Choroid plexus epithelial cell (primary cell): ENCODE measurements at regions not wholly inside any gene's neighbourhood (a gene's known extent, or its start where the extent isn't known, plus 50 kb on each side); places are given as distances from the start of the nearest gene placed in this dataset.
A peak's percentile ranks its signal among the peaks of the same experiment; 100 is the strongest.

Source experiments
- DNase-seq: peaks from one replicate; pipeline ENCODE4 v3.0.0-alpha.2; 2010; ENCODE audit warnings: low read depth
- H3K4me3 ChIP-seq: 2 replicates; pipeline ENCODE4 v1.5.1; 2011; ENCODE audit warnings: low read depth, mild to moderate bottlenecking, control low read depth, low read length, moderate library complexity
- TF ChIP-seq, protein P1 (sequence below): conservative IDR thresholded peaks from 2 replicates; pipeline ENCODE4 v1.5.1; 2011; ENCODE audit warnings: low read depth, mild to moderate bottlenecking, control low read depth, inconsistent platforms, low read length, moderate library complexity

DNA sequence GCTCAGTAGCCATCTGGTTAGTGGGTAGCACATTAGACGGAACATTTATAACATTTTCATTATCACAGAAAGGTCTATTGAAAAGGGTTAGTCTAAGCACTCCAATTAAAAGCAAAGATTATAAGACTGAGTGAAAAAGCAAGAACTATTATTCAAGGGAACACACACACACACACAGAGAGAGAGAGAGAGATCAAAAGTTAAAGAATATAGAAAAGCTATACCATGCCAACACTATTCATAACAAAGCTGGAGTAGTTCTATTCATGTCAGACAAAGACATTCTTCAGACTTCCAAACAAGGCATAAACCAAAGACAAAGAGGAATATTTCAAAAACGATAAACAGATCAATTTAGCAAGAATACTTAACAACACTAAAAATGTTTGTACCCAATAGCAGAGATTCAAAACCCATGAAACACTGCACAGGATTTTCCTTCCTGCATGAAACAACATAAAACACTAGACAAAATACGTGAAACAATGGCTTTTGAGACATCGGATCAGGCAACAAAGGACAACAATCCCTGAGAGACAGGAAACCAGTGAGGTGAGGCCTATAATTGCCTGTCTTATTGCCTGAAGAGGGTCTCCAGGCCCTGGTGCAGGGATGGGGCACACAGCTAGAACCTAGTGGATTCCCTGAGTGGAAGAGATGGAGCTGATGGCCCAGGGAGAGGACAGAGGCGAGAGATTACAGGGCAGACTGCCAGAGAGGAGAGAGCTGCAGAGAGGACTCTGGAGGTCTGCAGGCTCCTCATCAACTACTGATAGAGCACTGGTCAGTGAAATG, 83.6 kb upstream of the NPAS2 start:
- no peak overlapping the region for H3K4me3 ChIP-seq
- no peak for DNase-seq
- TF ChIP-seq, protein P1, sequence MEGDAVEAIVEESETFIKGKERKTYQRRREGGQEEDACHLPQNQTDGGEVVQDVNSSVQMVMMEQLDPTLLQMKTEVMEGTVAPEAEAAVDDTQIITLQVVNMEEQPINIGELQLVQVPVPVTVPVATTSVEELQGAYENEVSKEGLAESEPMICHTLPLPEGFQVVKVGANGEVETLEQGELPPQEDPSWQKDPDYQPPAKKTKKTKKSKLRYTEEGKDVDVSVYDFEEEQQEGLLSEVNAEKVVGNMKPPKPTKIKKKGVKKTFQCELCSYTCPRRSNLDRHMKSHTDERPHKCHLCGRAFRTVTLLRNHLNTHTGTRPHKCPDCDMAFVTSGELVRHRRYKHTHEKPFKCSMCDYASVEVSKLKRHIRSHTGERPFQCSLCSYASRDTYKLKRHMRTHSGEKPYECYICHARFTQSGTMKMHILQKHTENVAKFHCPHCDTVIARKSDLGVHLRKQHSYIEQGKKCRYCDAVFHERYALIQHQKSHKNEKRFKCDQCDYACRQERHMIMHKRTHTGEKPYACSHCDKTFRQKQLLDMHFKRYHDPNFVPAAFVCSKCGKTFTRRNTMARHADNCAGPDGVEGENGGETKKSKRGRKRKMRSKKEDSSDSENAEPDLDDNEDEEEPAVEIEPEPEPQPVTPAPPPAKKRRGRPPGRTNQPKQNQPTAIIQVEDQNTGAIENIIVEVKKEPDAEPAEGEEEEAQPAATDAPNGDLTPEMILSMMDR: no peak

GRCh38 chr2:100739735-100740432, 80.1 kb upstream of the NPAS2 start:
- H3K4me3 ChIP-seq: no peak overlapping the region
- DNase-seq: no peak
- TF ChIP-seq, protein P1: no peak

- TF ChIP-seq, protein P1: no peak
- no peak overlapping the region for H3K4me3 ChIP-seq
- DNase-seq: no peak
Measured at GRCh38 chr2:100741880-100742276, 78.1 kb upstream of the NPAS2 start.

DNA sequence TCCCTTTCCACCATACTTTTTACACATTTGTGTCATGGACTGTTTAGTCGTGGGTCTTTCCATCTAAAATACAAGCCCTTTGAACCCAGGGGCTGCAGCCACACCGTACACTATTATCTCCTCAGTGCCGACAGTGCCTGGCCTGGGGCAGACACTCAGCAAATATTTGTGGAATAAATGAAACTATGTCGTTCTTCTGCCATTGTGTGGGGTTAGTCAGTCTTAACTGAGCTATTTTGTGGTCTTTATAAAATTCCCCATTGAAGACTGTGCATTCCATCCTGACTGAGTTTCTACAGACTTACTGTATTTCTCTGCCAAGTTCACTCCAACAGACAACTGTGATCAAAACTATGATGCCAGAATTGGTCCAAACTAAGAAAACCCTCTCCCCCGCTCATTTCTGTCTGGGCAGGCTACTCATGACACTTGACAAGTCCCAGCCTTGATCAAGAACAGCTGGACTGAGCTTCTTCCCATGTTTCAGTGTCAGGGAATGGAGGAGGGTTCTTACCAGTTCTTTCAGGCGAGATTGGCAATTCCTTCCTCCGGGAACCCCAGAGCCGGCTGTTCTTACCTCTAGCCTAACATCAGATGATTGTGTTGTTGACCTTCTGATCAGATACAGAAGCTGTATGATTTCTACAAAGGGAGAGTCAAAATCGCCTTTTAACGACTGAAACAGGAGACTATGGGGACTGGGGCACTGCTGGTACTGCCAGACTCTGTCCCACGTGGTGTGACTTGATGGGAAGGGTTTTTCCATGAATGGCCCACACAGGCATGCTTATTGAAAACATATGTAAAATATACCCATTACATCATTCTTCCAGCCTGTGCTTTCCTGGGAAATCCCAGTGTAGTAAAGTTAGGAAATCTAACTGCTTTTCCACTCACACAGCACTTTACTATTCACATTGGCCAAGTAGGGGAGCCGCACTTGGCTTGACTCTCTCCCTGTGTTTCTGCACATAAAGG, 77.4 kb upstream of the NPAS2 start:
- peak; percentile 96 for DNase-seq
- TF ChIP-seq, protein P1: no peak
- H3K4me3 ChIP-seq: no peak overlapping the region

DNA sequence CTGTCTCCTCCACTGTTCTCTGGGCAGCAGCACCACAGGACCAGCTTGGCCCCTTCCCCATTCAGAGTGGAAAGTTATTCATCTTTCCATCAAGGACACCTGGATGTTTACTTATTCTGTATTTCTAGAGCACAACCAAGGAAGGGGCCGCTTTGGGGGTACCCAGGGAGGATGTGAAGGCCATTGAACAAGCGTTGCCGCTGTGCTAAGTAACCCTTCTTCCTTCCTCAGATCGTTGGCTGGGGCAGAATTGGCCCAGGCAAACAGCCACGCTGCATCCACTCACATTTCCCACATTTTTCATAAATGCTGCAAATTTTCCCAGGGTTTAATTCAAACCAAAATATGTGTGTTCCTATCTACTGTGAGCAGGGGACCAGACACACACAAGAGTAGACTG, 76.2 kb upstream of the NPAS2 start:
- no peak for DNase-seq

GRCh38 chr2:100744184-100744583, 75.8 kb upstream of the NPAS2 start:
- no peak for DNase-seq
- no peak overlapping the region for H3K4me3 ChIP-seq
- TF ChIP-seq, protein P1: no peak

More for the DNA sequence above, 76.2 kb upstream of the NPAS2 start:
- TF ChIP-seq, protein P1: no peak
- no peak overlapping the region for H3K4me3 ChIP-seq
